GM13976 (cell line): ENCODE measurements at regions not wholly inside any gene's neighbourhood (a gene's known extent, or its start where the extent isn't known, plus 50 kb on each side); places are given as distances from the start of the nearest gene placed in this dataset.

Source experiments
- DNase-seq: peaks from one replicate; pipeline ENCODE4 v3.0.0; 2012; ENCODE audit warnings: low spot score
- CTCF ChIP-seq: IDR thresholded peaks from 2 replicates; pipeline ENCODE4 v1.5.1; 2012; ENCODE audit warnings: borderline replicate concordance, mild to moderate bottlenecking; ENCODE audit not compliant: insufficient read depth; ENCODE audit errors: extremely low read depth, missing control alignments, control extremely low read depth
- in situ Hi-C: fragments of 300-500 bp; cut with MboI; formaldehyde crosslinking; loops from one replicate; pipeline ENCODE4 v1.12.0; 2022; ENCODE audit warnings: low sequenced_read_pairs, mixed read lengths, inconsistent platforms; ENCODE audit not compliant: unreplicated experiment

GRCh38 chr2:106642679-106643078 is 155.5 kb downstream of the CD8B2 start:
- DNase-seq: no peak
- in situ Hi-C loops: no loop called here
- no peak for TF ChIP-seq CTCF

- in situ Hi-C loops: no loop called here
- no peak for DNase-seq
Measured at GRCh38 chr2:106644623-106645022, 157.5 kb downstream of the CD8B2 start.

GRCh38 chr2:106646605-106647004 is 159.4 kb downstream of the CD8B2 start:
- in situ Hi-C loops: no loop called here

More at GRCh38 chr2:106644623-106645022, 157.5 kb downstream of the CD8B2 start:
- TF ChIP-seq CTCF: no peak

GRCh38 chr2:106649306-106649705 is 162.1 kb downstream of the CD8B2 start:
- in situ Hi-C loops: no loop called here
- TF ChIP-seq CTCF: no peak
- no peak for DNase-seq

More at GRCh38 chr2:106646605-106647004, 159.4 kb downstream of the CD8B2 start:
- no peak for TF ChIP-seq CTCF
- no peak for DNase-seq

- TF ChIP-seq CTCF: no peak
- no peak for DNase-seq
- in situ Hi-C loops: no loop called here
Measured at GRCh38 chr2:106653465-106653864, 166.3 kb downstream of the CD8B2 start.

GRCh38 chr2:106658616-106659015 is 171.5 kb downstream of the CD8B2 start:
- in situ Hi-C loops: no loop called here
- no peak for DNase-seq
- no peak for TF ChIP-seq CTCF

- in situ Hi-C loops: no loop called here
Measured at GRCh38 chr2:106664669-106665068, 177.5 kb downstream of the CD8B2 start.

More at GRCh38 chr2:106664669-106665068, 177.5 kb downstream of the CD8B2 start:
- TF ChIP-seq CTCF: no peak
- no peak for DNase-seq
